ENCODE measurements at regions not wholly inside any gene's neighbourhood (a gene's known extent, or its start where the extent isn't known, plus 50 kb on each side); places are given as distances from the start of the nearest gene placed in this dataset.

DNA sequence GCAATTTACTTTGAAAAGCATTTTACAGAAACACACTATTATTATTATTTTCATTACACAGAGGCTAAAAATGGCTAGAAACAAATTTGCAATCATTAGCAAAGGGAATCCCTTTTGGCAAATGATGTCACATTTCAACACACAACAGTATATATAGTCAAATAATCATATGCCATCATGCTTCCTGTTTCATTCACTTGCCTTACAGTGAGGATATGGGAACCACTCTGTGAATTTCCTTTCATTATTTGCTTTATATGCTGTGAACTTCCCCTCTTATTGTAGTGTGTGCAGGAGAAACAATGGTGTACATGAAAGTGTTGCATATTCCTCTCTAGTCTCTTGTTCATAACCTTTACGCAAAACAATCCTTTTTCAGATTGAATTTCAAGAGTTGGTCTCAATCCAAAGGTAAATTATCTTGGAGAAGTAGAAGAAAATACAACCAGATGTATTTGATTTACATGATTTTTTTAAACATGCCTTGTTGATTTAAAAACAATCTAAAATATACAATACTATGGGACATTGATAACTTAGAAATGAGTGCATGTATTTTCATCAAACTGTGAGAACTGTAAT, 657.3 kb downstream of the EFNB2 start:
- Histone ChIP-seq H2AFZ (ENCODE audit: low read length) (no peak overlapping the region), H3K4me3 (ENCODE audit: low read depth, low read length, poor library complexity, severe bottlenecking) (no peak overlapping the region), H3K9me3 (ENCODE audit: low read length) (no peaks in the 10 kb centered on the region), H3K9me2 (ENCODE audit: low read depth, low read length) (no peaks in the 10 kb centered on the region), H4K20me1 (ENCODE audit: insufficient read depth, low read length) (no peaks in the 10 kb centered on the region), H3F3A (ENCODE audit: insufficient read depth, low read length) (no peaks in the 10 kb centered on the region), H3K36me3 (ENCODE audit: insufficient read depth, low read length) (no peaks in the 10 kb centered on the region), H3K27me3 (ENCODE audit: insufficient read depth, low read length) (no peaks in the 10 kb centered on the region), H3K4me2 (ENCODE audit: low read length) (no peak overlapping the region), H3K79me2 (ENCODE audit: insufficient read depth, low read length) (no peaks in the 10 kb centered on the region), H3K4me1 (ENCODE audit: insufficient read depth, low read length, severe bottlenecking) (no peaks in the 10 kb centered on the region), H3K9ac (ENCODE audit: low read length) (no peak overlapping the region), H3K27ac (ENCODE audit: low read depth, low read length, poor library complexity, severe bottlenecking) (no peak overlapping the region)
- no peak for TF ChIP-seq EZH2 (IDR thresholded peaks at IDR 0.05; ENCODE audit: borderline replicate concordance, low read length)
- TF ChIP-seq, protein P1, sequence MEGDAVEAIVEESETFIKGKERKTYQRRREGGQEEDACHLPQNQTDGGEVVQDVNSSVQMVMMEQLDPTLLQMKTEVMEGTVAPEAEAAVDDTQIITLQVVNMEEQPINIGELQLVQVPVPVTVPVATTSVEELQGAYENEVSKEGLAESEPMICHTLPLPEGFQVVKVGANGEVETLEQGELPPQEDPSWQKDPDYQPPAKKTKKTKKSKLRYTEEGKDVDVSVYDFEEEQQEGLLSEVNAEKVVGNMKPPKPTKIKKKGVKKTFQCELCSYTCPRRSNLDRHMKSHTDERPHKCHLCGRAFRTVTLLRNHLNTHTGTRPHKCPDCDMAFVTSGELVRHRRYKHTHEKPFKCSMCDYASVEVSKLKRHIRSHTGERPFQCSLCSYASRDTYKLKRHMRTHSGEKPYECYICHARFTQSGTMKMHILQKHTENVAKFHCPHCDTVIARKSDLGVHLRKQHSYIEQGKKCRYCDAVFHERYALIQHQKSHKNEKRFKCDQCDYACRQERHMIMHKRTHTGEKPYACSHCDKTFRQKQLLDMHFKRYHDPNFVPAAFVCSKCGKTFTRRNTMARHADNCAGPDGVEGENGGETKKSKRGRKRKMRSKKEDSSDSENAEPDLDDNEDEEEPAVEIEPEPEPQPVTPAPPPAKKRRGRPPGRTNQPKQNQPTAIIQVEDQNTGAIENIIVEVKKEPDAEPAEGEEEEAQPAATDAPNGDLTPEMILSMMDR (IDR thresholded peaks at IDR 0.05; ENCODE audit: low read length) = no peak

DNA sequence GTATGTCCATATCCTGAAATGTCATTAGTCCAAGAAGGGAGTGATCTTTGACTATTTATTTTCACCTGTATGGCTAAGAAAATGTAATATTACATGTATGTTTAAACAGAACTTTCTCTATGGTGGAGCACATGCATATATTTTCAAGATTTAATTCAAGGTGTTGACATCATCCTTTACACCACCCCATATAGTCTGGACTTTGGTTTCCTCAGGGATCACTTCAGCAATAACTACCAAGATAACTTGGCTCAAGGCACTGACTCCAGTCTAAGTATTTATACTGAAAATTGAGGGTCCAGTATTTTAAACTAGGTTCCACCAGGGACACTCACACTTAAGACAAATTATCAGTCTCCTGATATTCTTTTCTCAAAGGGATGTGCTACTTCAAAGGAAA, 660.6 kb downstream of the EFNB2 start:
- Histone ChIP-seq H3K9ac (ENCODE audit: low read length) (no peak overlapping the region), H3K27me3 (ENCODE audit: insufficient read depth, low read length) (no peaks in the 10 kb centered on the region), H3F3A (ENCODE audit: insufficient read depth, low read length) (no peaks in the 10 kb centered on the region), H3K36me3 (ENCODE audit: insufficient read depth, low read length) (no peaks in the 10 kb centered on the region), H3K4me1 (ENCODE audit: insufficient read depth, low read length, severe bottlenecking) (no peaks in the 10 kb centered on the region), H3K4me3 (ENCODE audit: low read depth, low read length, poor library complexity, severe bottlenecking) (no peak overlapping the region), H4K20me1 (ENCODE audit: insufficient read depth, low read length) (no peaks in the 10 kb centered on the region), H2AFZ (ENCODE audit: low read length) (no peak overlapping the region), H3K9me3 (ENCODE audit: low read length) (no peaks in the 10 kb centered on the region), H3K27ac (ENCODE audit: low read depth, low read length, poor library complexity, severe bottlenecking) (no peak overlapping the region), H3K79me2 (ENCODE audit: insufficient read depth, low read length) (no peaks in the 10 kb centered on the region), H3K9me2 (ENCODE audit: low read depth, low read length) (no peaks in the 10 kb centered on the region), H3K4me2 (ENCODE audit: low read length) (no peak overlapping the region)
- TF ChIP-seq, protein P1 (IDR thresholded peaks at IDR 0.05; ENCODE audit: low read length) = no peak
- no peak for TF ChIP-seq EZH2 (IDR thresholded peaks at IDR 0.05; ENCODE audit: borderline replicate concordance, low read length)

DNA sequence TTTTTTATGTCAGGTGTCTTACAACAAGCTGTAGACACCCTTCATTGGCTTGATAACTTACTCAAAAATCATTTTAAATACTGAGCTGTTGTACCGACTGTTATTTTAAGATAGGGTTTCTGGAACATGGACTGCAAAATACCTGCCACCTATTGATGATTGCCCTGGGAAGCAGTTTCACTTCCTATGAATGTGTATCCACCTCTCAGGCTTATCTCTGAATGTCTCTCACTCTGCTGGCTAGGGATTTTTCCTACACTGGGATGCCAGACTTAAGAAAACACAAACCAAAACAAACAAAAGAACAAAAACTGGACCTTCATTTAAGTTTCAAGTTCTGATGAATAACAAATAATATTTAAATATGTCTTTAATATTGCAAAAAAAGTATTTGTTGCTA, 663.7 kb downstream of the EFNB2 start:
- Histone ChIP-seq H3K4me2 (ENCODE audit: low read length) (no peak overlapping the region), H4K20me1 (ENCODE audit: insufficient read depth, low read length) (no peaks in the 10 kb centered on the region), H3F3A (ENCODE audit: insufficient read depth, low read length) (no peaks in the 10 kb centered on the region), H2AFZ (ENCODE audit: low read length) (no peak overlapping the region), H3K27ac (ENCODE audit: low read depth, low read length, poor library complexity, severe bottlenecking) (no peak overlapping the region), H3K9ac (ENCODE audit: low read length) (no peak overlapping the region), H3K27me3 (ENCODE audit: insufficient read depth, low read length) (no peaks in the 10 kb centered on the region), H3K9me3 (ENCODE audit: low read length) (no peaks in the 10 kb centered on the region), H3K4me3 (ENCODE audit: low read depth, low read length, poor library complexity, severe bottlenecking) (no peak overlapping the region), H3K36me3 (ENCODE audit: insufficient read depth, low read length) (no peaks in the 10 kb centered on the region), H3K4me1 (ENCODE audit: insufficient read depth, low read length, severe bottlenecking) (no peaks in the 10 kb centered on the region), H3K9me2 (ENCODE audit: low read depth, low read length) (no peaks in the 10 kb centered on the region), H3K79me2 (ENCODE audit: insufficient read depth, low read length) (no peaks in the 10 kb centered on the region)
- TF ChIP-seq, protein P1 (IDR thresholded peaks at IDR 0.05; ENCODE audit: low read length) = no peak
- TF ChIP-seq EZH2 (IDR thresholded peaks at IDR 0.05; ENCODE audit: borderline replicate concordance, low read length) = no peak
